ENCODE measurements at regions not wholly inside any gene's neighbourhood (a gene's known extent, or its start where the extent isn't known, plus 50 kb on each side); places are given as distances from the start of the nearest gene placed in this dataset.

- DNase-seq, result no peak
Observed at GRCh38 chr9:38118862-38119438, 49.9 kb upstream of the SHB start.
